HG03159 (cell line): ENCODE measurements at regions not wholly inside any gene's neighbourhood (a gene's known extent, or its start where the extent isn't known, plus 50 kb on each side); places are given as distances from the start of the nearest gene placed in this dataset.
"Not testable (repeated sequence)": the region's sequence is repeated elsewhere in the genome, so short reads cannot be mapped to it uniquely, and the experiment has no call there.

Experiments used
- ATAC-seq: cut with Tn5 transposase; IDR thresholded peaks from one replicate; pipeline ENCODE4 v1.9.1; 2021; ENCODE audit warnings: mild to moderate bottlenecking, moderate library complexity; ENCODE audit not compliant: unreplicated experiment

DNA sequence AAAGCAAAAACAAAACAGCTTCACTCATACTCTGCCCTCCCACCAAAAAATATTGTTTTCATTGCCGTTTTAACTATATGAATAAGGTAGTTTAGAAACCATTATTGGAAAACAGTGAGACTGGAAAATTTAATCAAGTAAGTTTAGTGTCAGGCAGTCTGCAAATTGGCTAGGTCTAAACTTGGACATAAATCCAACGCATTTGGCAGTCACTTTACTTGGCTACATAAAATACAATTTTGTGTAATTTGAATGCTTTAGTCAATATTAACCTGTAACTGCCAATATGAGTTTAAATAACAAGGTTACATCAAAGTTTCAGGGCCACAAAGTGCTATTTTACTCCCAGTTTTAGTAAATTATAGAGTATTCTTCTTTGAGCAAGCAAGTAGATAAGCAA is 202.3 kb upstream of the SLC38A2 start:
- ATAC-seq = no peak

DNA sequence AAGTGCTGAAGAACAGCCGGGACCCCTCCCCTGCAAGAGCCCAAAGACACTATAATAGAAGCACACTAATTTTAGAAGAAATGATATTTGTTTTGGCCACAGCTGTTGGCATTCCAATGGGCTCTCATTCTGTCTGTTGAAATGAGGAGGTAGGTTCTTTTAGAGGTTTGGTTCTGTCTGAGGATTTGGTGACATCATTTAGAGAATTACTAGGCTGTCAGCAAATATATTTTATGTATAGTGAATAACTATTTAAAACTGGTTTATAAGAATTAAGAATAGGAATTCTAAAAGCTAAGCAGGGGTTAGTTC is 200.7 kb upstream of the SLC38A2 start:
- no peak for ATAC-seq

DNA sequence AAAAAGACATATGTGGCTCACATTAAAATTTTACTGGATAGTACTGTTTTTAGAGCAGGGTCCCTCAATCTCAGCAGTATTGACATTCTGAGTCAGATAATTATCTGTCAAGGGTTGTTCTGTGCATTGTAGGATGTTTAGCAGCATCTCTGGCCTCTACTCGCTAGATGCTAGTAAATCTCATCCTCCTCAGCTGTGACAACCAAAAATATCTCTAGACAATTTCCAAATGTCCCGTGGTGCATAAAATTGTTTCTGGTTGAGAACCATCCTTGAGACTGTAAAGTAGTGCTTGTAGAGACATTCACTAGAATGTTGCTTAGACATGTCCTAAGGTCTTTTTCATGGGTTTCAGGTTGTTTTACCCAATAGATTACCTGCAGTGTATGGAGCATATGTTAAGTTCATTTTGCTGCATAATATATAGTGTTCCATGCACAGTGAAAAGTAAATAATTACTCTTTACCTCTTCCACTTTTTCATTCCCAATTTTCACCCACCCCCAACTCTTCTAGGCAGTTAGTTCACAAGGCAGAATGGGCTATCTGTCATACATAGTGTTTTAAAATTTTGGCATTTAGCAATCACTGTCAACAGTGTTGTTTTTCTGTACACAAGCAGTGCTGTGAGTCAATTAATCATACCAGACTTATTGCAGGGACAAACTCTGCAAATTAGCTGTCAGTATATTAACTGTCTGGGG is 200.2 kb upstream of the SLC38A2 start:
- ATAC-seq = no peak

DNA sequence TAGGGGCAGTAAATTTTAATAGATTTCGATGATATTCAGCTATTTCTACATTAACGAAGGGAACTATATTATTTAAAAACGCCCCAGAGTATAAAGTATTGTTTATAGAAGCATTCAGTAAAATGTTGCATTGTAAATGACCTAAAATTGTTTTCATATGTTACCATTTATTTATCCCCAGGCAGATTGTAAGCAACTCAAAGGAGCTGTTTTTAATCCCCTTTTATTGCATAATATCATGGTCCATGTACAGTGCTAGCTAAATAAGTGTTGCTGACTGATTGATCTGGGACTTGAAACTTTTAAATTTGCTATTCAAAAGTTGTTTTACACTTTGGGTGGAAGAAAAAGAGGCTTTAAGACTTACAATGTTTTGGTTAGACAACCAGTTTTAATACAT is 199.0 kb upstream of the SLC38A2 start:
- ATAC-seq = no peak

DNA sequence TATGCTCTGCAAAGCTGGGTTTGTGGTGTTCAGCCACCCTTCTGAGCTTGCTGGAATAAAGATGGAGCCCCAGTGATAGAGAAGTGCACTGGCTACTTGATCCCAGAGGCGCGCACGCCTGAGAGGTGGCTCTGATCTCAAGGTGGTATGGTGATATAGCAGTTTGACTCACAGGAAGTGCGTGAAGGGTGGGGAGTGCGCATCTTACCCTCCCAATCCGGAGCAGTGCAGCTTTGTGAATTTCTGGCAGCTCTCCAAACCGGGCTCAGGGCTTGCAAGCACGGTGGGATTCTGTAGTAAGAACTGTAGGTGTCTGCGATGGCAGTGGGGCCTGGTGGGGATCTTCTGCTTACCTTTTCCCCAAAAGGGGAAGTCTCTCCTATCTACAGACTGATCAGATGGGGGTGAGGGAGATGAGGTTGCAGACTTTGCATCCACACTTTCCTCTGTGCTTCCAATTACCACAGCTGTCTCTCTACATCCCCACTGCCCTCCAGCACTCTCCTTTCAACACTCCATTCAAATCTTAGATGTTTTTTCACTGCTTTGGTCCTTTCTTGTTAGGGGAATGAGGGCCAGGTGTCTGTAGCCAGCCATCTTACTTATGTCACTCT is 197.4 kb upstream of the SLC38A2 start:
- ATAC-seq = no peak

DNA sequence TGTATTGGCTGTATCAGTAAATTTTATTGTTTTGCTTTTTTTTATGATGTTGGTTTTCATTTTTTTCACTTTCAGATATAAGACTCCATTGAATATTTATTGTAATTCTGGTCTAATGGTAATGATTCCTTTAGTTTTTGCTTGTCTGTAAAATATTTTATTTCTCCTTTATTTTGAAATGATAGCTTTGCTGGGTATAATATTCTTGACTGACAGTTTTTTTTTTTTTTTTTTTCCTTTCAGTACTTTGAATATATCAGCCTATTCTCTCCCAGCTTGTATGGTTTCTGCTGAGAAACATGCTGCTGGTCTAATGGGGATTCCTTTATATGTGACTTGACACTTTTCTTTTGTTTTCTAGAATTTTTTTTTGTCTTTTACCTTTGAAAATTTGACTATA is 195.1 kb upstream of the SLC38A2 start:
- no peak for ATAC-seq

DNA sequence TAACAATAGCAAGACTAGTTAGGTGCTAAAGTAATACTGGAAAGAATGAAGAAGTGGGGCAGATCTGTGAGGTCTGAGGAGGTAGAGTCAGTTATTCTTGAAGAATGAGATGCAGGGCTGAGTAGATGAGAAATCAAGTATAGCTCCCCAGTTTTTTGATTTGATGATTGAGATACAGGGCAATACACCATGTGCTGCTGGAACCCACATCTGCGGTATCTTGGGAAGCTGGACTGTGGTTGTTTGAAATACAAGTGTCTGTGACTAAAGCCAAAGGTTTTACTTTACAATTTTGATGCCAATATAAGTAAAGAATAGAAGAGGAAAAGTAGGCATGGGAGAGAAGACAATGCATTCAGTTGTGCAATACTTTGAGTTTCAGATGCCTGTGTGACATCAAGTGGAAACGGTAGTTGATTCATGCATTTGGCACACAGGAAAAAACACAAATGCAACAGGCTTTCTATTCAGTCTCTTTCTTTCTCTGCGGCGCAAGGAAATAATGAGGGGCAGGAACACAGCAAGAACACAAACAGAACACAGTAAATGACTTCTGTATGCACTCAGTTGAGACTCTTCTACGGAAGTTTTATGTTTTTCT is 190.2 kb upstream of the SLC38A2 start:
- ATAC-seq = no peak

DNA sequence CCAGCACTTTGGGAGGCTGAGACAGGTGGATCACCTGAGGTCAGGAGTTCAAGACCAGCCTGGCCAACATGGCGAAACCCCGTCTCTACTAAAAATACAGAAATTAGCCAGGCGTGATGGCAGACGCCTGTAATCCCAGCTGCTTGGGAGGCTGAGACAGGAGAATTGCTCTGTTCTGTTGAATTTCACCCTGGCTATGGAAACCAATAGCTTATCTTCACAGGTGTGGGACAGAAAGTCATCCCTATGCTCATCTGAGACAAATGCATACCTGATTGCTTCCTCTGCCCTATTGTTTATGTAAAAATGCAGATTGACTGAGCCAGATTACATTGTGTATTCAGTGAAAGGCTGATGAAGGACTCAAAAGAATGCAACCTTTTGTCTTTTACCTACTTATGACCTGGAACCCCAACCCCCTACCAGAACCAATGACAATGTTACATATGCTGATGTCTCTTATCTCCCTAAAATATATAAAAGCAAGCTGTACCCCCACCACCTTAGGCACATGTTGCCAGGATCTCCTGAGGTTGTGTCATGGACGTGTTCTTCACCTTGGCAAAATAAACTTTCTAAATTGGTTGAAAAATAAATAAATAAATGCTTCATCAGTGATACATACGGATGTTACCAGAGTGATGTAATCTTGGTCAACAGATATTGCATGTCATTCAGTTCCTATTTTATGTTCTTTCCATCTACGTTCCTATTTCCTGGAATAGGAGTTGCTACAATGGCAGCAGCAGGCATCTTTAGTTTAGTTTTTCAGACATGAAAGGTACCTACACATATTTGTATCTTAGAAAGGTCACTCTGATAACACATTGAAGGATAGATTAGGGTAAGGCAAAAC is 189.4 kb upstream of the SLC38A2 start:
- not testable (repeated sequence) for ATAC-seq

DNA sequence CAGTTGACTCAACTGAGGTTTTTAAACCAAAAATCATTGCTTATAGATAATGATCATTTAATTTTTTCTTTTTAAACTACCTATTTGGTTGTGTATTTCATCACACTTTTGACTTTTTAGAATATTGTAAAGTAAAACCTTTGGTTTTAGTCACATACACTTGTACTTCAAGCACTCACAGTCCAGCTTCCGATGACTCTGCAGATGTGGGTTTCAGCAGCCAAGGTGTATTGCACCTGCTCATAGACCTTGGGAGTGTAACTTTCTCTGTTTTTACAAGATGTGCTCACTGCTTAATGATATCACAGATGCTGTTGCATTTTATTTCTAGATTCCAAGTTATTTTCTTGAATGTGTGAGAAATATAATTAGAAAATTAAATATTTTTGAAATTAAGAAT is 188.3 kb upstream of the SLC38A2 start:
- ATAC-seq = no peak

DNA sequence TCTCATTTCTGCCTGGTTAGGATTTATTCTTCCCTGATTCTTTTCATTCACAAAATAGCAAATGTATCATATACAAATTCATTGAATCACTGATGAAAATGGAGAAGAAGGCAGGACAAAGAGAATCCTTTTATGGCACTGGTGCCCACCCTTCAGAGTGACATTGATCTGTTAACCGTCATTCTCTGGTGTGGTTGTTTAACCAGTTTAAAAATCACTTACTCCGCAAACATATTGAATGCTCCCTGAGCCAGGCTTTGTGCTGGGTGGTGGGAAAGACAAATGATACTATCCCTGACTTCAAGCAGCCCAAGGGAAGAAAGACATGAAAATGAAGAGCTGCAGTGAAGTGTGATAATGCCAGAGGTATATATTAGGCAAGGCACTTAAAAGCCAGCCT is 187.5 kb upstream of the SLC38A2 start:
- no peak for ATAC-seq

DNA sequence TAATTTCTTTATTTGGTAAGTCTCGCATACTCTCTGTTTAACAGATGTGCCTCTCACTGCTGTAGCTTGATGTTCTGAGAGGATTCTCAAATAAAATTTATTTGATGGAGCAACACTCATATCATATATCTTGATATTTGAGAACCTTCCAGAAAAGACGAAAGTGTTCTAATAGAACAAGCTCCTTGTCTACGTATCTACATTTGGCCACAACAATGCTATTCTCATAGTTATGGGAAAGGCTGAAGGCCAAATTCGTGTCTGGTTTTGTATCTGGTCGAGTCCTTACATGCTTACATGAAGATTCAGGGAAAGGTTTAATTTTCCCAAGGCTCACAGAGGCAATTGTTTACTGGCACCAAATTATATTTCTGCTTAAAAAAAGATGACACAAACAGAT is 186.7 kb upstream of the SLC38A2 start:
- ATAC-seq = no peak

DNA sequence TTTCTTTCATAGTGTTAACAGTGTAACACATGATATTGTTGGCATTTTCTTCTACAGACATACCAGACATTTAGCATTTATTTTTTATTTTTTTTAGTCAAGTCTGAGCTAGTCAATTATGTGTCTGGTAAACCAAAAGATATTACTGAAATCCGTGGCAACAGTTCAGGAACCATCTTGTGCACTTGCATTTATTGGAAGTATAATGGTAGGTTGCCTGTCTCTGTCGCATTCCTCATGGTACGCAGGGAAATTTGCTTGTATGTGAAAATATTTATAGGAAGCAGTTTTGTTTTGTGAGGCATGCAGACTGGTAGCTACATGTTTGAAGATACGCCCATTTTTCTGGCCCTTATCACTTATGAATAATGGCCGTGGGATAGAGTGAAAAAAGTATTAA is 186.1 kb upstream of the SLC38A2 start:
- no peak for ATAC-seq

DNA sequence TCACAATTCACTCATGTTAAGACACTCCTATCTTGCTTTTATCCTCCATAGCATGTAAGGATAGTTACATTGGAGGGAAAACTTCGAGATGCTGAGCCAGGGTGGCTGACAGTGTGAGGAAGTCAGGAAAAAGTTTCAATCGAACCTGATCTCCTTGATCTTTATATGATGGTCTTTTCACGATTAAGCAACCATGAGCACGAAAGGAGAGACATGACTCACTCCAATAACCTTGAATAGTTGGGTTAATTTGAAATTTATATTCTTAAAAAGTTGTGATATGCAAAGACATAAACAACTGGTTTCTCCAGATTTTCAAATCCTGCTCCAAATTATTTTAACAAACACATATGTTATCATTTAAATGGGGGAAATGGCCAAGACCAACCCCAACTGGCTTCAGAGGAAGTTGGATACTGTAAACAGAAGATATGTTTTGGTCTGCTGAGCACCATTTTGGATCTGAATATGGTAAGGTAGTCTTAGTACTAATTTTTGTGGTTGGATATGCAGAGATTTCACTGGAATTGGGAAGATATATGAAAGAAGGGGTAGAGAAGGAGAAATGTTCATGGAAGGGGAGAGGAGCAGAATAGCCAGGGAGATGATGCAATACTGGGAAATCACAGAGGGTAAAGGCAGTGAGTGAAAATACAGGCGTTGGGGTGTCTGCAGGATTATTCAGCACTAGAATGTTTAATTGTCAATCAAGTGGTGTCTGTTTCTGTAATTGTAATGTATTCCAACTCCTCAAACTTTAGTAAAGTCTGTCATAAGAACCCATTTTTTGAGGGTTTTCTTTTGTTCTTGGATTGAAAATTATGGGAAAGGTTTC is 185.2 kb upstream of the SLC38A2 start:
- ATAC-seq = no peak

DNA sequence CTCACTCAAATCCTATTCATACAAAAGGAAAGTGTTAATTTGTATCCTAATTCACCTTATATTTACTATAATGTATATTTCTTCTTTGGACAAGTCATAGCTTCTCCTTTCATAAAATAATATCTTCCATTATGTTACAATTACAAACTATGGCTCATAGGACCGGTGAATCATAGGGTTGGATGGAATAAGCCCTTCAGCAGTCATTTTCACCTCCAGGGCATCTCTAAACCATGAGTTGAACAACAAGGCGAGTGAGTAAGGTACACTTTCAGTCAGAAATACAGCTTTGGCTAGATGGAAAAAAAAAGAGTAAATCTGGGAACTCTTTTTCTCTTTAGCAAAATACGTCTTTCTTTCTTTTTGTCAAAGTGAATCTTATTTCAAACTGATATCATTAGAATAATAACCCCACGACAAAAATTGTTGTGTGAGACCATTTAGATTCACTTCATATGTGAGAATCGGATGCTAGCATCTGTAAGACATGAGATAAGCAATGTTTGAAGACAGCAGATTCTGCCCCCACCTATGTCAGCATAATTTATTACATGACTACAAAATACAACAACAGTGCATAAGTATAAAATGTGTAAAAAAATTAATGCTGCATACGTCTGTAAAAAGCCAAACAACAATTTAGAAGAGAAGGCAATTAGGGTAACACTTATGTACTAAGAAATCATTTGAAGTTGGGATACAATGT is 184.4 kb upstream of the SLC38A2 start:
- no peak for ATAC-seq

DNA sequence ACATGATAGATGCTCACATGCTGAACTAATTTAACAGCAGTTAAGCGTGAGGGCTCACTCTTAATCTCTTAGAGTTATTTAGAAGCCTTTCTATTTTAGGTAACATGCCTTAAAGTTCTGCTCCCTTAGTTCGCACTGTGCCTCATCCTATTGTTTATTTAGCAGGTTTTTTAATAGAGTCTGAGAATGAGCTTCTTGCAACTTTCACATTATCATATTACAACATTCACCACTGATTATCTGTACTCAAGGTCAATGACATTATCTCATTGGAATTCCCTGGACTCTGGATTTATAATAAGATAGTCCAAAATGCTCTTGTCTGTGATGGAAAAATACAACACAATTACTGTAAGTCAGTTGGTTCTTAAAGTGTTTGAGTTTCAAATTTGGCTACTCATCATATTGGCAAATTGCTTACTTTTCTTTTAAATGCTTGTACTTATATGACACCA is 183.6 kb upstream of the SLC38A2 start:
- no peak for ATAC-seq

DNA sequence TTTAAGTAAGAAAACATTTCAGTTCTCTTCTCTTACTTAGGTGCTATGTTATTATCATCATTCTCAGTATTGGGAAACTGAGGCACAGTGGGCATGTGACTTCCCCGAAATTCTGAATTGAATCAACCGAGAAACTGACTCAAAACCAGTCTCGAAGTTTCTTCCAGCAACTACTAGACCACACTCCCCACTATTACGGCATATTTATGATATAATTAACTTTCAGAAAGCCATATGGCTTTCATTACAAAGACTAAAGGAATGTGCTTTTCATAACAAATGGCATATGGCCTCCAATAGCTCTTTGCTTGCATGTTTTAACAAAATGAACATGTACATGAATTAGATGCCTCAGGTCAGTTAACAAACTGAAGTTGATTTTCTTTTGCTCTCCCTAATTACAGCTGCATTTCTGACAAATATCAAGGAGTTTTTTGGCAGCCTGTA is 182.9 kb upstream of the SLC38A2 start:
- no peak for ATAC-seq

DNA sequence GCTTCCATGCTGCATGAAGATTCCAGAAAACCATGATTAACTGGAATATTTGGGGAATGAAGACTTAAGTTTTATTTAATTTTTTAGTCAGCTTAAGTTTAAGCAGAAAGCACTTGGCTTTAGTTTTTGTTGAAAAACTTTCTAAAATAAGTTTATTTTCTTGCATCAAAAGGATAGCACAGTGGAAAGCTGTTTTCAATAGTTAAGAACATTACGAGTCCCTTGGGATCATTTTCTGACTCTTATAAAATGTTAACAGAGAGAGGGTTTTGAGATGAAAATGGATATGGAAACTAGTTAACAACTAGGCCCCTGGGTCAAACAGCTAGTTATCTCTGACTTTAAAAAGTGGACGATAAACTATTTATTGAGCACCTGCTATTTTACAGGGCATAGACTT is 181.9 kb upstream of the SLC38A2 start:
- no peak for ATAC-seq

DNA sequence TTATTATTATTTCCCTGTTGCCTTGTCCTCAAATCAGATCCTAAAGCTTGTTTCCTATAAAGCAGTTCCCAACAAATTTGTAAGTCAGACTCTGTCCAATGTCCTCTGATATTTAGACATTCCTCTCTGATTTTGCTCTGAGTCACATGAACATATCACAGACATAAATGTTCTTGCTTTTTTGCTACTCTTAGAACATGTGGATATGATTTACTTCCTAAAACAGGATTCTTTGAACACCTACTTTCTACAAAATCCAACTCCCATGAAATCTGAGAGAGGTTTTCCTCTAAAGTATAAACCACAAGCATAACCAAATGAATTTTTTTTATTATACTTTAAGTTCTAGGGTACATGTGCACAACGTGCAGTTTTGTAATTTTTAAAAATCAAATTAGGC is 181.3 kb upstream of the SLC38A2 start:
- ATAC-seq = no peak

DNA sequence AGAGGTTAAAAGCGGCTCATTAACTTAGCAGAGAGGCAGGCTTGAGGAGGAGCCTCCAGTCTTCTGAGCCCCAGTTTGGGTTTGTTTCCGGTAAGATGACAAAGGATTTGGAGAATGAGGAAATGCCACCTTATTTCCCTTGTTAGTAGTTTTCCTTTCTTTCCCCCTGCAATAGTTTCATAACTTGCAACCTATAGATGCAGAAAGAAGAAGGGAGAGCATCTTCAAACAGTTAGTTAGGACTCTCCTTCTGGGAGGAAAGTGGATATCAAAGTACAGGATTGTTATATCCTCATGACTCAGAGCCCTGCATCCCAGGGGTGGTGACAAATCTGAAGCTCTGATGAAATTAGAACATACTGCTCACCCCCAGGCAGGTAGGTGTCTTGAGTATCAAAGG is 180.7 kb upstream of the SLC38A2 start:
- ATAC-seq = no peak

DNA sequence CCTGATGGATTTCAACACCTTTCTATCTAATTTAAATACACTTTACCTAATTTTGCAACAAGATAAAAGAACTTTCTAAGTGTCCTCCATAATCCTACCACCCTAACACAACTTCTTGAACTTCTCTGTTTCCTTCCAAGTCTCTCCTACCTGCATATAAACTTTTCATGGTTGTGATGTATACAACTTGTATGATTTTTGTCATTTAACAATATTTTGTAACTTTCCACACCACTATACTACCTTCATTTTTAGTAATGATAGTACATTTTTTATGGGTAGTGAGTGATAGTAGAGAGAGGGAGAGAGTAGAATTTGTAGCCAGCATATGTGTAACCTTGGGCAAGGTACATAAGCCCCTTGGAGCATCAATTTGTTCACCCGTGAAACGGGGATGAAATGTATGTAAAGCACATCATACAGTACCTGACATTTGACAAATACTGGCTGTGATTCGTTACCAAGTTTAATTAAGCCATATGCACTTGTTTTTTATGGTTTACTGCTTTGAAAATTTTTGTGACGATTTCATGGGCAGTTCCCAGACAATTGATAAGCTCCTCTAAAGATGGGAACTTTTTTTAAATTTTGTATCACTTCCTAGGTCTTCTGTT is 177.8 kb upstream of the SLC38A2 start:
- ATAC-seq = no peak
